MM.1S (cell line): ENCODE measurements at regions not wholly inside any gene's neighbourhood (a gene's known extent, or its start where the extent isn't known, plus 50 kb on each side); places are given as distances from the start of the nearest gene placed in this dataset.

Experiments used
- CTCF ChIP-seq: fragments of 300-600 bp; sonication (generic); IDR thresholded peaks from 2 replicates; pipeline ENCODE4 v1.5.1; 2016; ENCODE audit warnings: antibody characterized with exemption, low read length, mixed read lengths
- EZH2 ChIP-seq: fragments of 300-600 bp; sonication (generic); optimal IDR thresholded peaks from 2 replicates; pipeline ENCODE3; 2017; ENCODE audit warnings: low read depth, mild to moderate bottlenecking, antibody characterized with exemption, low read length, mixed read lengths
- EZH2phosphoT487 ChIP-seq: fragments of 300-600 bp; sonication (generic); IDR thresholded peaks from 2 replicates; pipeline ENCODE4 v1.6.1; 2018; ENCODE audit warnings: antibody characterized with exemption, low read length

GRCh38 chr22:44400763-44401060, 88.0 kb upstream of the SHISAL1 start:
- TF ChIP-seq EZH2 = no peak
- TF ChIP-seq CTCF = no peak
- TF ChIP-seq EZH2phosphoT487 = no peak
